ENCODE measurements at regions not wholly inside any gene's neighbourhood (a gene's known extent, or its start where the extent isn't known, plus 50 kb on each side); places are given as distances from the start of the nearest gene placed in this dataset.
A peak's percentile ranks its signal among the peaks of the same experiment; 100 is the strongest.

DNA sequence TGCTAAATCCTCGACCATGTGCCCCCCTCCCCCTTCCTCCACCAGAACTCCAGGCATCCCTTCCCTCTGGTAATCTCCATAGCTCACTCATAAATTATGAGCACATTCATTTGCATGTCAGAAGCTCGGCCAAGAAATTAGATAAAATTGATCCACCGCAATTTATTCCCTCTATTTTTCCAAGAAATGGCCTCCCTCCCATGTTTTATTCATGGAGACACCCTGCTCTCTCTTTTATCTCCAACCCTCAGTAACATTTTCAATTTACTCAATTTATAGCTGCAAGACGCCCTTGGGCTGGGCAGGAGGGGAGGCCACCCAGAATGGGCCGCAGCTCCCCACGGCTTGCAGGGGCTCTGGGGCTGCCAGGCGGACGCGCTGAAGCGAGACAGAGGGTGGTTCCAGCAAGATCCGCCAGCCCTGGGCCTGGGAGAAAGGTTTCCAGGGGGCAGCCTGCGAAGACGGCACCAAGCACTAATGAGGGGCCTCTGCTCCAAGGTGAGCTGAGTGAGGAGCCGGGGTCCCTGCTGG lies 54.7 kb upstream of the ZNF423 start:
- peak in 3 of 10 donors; percentile 22 to 68 (median 50) for DNase-seq
- intact Hi-C loops (cut with DNase I) = no loop called here

DNA sequence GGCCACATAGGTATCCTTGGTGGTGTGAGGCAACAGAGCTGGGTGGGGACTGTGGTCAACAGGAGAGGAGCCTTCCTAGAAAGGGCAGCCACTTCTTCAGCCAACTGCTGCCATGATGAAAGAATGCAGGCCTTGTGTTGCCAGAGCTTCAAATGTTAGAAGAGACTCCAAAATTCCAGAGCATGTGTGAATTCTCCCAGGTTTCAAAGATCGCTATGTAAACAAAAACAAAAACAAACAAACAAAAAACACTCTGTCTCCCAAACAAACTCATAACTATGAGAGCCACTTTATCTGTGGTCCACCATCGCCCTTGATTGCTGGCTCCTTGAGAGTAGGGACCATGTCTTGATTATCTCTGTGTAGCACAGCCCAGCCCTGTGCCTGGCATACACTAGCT lies 55.5 kb upstream of the ZNF423 start:
- DNase-seq = peak in 3 of 10 donors; percentile 5 to 16 (median 16)
- intact Hi-C loops (cut with DNase I) = no loop called here

DNA sequence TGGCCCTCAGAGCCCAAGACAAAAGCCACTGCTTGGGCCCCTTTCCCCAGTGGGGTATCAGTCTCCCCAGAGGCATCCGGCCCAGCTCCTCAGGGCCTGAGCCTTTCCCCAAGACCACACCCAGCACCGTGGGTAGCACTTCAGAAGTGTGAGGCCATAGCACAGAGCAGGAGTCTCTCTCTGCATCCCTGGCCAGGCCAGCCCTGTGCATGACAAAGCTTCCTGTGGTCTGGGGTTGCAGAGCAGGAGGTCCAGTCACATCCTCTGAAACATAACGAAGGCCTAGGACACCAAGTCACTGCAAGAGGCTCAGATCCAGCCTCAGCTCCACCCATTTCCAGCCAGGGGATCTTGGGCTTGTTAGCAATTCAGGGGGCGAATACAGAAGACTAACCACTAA lies 56.8 kb upstream of the ZNF423 start:
- intact Hi-C loops (cut with DNase I) = no loop called here
- peak in 3 of 10 donors; percentile 8 to 73 (median 48) for DNase-seq

GRCh38 chr16:49913720-49914119 lies 57.8 kb upstream of the ZNF423 start:
- DNase-seq = no peak
- intact Hi-C loops (cut with DNase I) = no loop called here

DNA sequence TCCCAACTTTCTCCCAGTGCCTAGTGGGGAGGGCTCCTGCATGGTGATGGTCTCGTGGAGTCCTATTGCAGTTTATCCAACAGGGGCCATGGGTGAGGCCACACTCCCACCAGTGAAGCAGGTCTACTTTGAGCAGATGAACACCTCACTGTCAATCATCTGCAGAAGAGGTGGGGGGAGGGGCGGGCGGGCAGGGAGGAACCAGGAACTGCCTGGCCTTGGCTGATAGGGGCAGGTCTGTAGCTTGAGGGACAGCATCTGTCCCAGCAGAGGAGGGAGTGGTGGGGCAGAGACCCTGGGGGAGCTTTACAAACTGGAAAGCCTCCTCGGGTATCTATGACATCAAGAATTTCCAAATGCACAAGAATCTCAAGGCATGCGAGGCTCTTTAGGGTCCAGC lies 58.7 kb upstream of the ZNF423 start:
- peak in 2 of 10 donors; percentile 2 to 22 for DNase-seq
- intact Hi-C loops (cut with DNase I) = no loop called here

GRCh38 chr16:49918257-49918656 lies 62.3 kb upstream of the ZNF423 start:
- intact Hi-C loops (cut with DNase I) = no loop called here
- peak in 1 of 10 donors; percentile 61 for DNase-seq

DNA sequence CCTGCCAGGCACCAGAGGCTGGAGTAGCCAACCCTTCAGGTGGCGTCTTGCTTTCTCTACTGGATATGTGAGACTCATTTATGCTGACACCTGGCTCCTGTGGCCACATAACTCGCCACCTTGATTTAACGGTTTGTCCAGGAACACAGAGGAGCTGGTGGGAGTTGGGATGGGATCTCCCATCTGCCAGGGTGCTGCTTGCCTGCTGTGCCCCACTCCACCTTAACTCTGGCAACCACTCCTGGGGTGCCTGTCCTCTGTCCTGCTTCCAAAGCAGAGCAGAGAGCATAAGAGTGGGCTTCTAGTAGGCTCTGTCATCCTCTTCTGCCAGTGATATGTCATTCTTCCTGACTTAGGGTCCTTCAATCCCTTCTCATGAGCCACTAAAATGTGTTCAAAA lies 63.4 kb upstream of the ZNF423 start:
- peak in 2 of 10 donors; percentile 35 to 57 for DNase-seq
- intact Hi-C loops (cut with DNase I) = no loop called here

GRCh38 chr16:49920397-49920796 lies 64.5 kb upstream of the ZNF423 start:
- DNase-seq = peak in 1 of 10 donors; percentile 47
- intact Hi-C loops (cut with DNase I) = loop anchor here (5.0 kb wide), 1 partner anchor 513 kb away; no protein-coding TSS in a partner anchor

GRCh38 chr16:49921106-49921505 lies 65.2 kb upstream of the ZNF423 start:
- intact Hi-C loops (cut with DNase I) = loop anchor here (5.0 kb wide), 1 partner anchor 514 kb away; no protein-coding TSS in a partner anchor

GRCh38 chr16:49921791-49922456 lies 66.0 kb upstream of the ZNF423 start:
- intact Hi-C loops (cut with DNase I) = loop anchor here (5.0 kb wide), 1 partner anchor 515 kb away; no protein-coding TSS in a partner anchor
- peak in 9 of 10 donors; percentile 37 to 91 (median 61) for DNase-seq

More at GRCh38 chr16:49921106-49921505, 65.2 kb upstream of the ZNF423 start:
- peak in 2 of 10 donors; percentile 65 to 77 for DNase-seq

- intact Hi-C loops (cut with DNase I) = loop anchor here (5.0 kb wide), 1 partner anchor 516 kb away; no protein-coding TSS in a partner anchor
- peak in 2 of 10 donors; percentile 39 to 60 for DNase-seq
These were observed 67.5 kb upstream of the ZNF423 start for GRCh38 chr16:49923411-49923810.

DNA sequence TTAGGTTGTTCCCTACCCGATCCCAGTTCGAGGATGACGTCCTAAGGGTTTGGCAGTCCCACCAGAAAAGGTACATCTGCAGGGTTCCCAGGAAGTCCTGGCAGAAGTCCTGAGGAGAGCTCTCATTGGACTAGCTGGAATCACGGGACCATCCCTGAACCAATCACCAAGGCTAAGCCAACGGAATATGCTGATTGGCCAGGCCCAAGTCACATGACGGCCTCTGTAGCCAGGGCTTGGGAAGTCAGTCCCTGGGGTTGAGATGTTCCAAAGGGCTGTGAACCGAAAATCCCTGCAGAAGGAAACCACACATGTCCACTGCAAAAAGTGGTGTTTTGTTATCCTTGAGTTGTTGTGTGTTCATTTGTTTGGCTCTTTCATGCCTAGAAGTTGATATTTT lies 68.2 kb upstream of the ZNF423 start:
- peak in 2 of 10 donors; percentile 40 to 48 for DNase-seq
- intact Hi-C loops (cut with DNase I) = loop anchor here (5.0 kb wide), 1 partner anchor 517 kb away; no protein-coding TSS in a partner anchor

- intact Hi-C loops (cut with DNase I) = no loop called here
- DNase-seq = no peak
These were observed 71.0 kb upstream of the ZNF423 start for GRCh38 chr16:49926941-49927340.

GRCh38 chr16:49928176-49929041 lies 72.5 kb upstream of the ZNF423 start:
- peak in 2 of 10 donors; percentile 58 to 65 for DNase-seq
- intact Hi-C loops (cut with DNase I) = no loop called here

- intact Hi-C loops (cut with DNase I) = no loop called here
- peak in 2 of 10 donors; percentile 15 to 54 for DNase-seq
These were observed 73.7 kb upstream of the ZNF423 start for GRCh38 chr16:49929626-49930025.

- peak in 2 of 10 donors; percentile 33 to 42 for DNase-seq
- intact Hi-C loops (cut with DNase I) = no loop called here
These were observed 74.9 kb upstream of the ZNF423 start for GRCh38 chr16:49930841-49931240.

GRCh38 chr16:49931266-49931665 lies 75.4 kb upstream of the ZNF423 start:
- intact Hi-C loops (cut with DNase I) = no loop called here

GRCh38 chr16:49931916-49932315 lies 76.0 kb upstream of the ZNF423 start:
- intact Hi-C loops (cut with DNase I) = no loop called here
- peak in 2 of 10 donors; percentile 11 to 42 for DNase-seq

More at GRCh38 chr16:49931266-49931665, 75.4 kb upstream of the ZNF423 start:
- peak in 2 of 10 donors; percentile 28 to 36 for DNase-seq

- DNase-seq = peak in 2 of 10 donors; percentile 25 to 29
- intact Hi-C loops (cut with DNase I) = no loop called here
These were observed 76.5 kb upstream of the ZNF423 start for GRCh38 chr16:49932434-49932833.

DNA sequence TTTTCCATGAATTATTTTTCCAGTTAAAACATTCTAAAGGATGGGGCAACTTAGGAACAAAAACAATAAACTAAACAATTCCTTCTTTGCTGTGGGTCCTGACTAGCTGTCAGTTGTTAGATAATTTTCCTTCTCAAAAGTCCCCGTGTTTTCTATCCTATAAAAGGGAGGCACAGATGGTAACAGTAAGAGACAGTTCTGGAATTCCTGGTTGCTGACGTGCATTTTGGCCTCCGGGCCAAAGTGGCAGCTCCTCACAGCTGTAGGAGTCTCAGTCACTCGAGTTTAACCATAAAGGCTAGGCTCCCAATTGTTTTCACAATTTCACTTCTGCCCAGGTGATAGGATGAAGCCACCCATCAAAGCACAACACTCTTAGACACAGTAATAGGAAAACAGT lies 77.0 kb upstream of the ZNF423 start:
- no peak for DNase-seq
- intact Hi-C loops (cut with DNase I) = no loop called here

GRCh38 chr16:49936791-49937190 lies 80.9 kb upstream of the ZNF423 start:
- DNase-seq = peak in 2 of 10 donors; percentile 21 to 55
- intact Hi-C loops (cut with DNase I) = no loop called here

Data from posterior cingulate gyrus (tissue), 11 donors.